ENCODE measurements at regions not wholly inside any gene's neighbourhood (a gene's known extent, or its start where the extent isn't known, plus 50 kb on each side); places are given as distances from the start of the nearest gene placed in this dataset.

DNA sequence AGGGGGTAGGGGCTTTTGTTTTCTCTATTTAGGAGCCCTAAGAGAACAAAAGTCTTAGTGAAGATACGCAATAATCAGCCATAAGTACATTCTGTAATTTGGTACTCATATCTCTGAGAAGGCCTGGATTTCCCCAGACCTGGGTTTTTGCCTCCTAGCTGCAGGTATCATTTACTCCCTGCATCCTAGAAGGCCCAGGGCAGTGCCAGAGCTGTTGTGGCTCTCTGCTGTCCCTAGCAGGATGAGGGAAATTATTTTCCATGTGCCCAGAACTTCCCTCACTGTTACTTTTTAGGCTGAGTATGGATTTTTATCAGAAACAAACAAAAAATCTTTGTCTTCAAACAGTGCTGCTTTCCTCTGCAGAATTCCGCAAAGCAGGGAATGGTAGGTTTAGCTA is 192.5 kb upstream of the SYT1 start:
- TF ChIP-seq, protein P1, sequence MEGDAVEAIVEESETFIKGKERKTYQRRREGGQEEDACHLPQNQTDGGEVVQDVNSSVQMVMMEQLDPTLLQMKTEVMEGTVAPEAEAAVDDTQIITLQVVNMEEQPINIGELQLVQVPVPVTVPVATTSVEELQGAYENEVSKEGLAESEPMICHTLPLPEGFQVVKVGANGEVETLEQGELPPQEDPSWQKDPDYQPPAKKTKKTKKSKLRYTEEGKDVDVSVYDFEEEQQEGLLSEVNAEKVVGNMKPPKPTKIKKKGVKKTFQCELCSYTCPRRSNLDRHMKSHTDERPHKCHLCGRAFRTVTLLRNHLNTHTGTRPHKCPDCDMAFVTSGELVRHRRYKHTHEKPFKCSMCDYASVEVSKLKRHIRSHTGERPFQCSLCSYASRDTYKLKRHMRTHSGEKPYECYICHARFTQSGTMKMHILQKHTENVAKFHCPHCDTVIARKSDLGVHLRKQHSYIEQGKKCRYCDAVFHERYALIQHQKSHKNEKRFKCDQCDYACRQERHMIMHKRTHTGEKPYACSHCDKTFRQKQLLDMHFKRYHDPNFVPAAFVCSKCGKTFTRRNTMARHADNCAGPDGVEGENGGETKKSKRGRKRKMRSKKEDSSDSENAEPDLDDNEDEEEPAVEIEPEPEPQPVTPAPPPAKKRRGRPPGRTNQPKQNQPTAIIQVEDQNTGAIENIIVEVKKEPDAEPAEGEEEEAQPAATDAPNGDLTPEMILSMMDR (IDR thresholded peaks at IDR 0.05), result no peak
- TF ChIP-seq ZFX (IDR thresholded peaks at IDR 0.05; ENCODE audit: borderline replicate concordance), result no peak

Data from 22Rv1 (cell line).